ENCODE measurements at regions not wholly inside any gene's neighbourhood (a gene's known extent, or its start where the extent isn't known, plus 50 kb on each side); places are given as distances from the start of the nearest gene placed in this dataset.
"Not testable (repeated sequence)": the region's sequence is repeated elsewhere in the genome, so short reads cannot be mapped to it uniquely, and the experiment has no call there.

DNA sequence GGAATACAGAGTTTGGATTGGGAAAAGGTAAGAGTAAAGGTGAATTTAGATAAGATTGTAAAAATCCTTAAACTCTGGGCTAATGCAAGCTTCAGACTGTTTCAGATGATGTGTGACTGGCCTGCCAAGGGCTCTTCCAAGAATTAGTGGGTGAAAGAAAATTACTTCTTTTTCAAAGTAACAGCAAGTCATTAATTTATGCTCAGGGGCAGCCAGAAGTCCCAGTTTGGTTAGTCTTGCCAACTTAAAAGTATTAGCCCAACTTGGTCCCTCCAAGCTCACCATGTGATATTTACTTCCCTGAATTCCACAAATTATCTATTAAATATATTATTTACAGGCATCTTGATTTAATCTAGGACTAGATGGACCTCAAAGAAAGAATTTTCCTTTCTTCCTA, 947.8 kb downstream of the NR2F1-AS1 start:
- Histone ChIP-seq H4K91ac (ENCODE audit: low read depth, low read length) (no peak overlapping the region), H2AK5ac (ENCODE audit: low read length) (no peak overlapping the region), H3K27ac (ENCODE audit: low read depth, low read length) (no peak overlapping the region), H3K4me2 (ENCODE audit: low read length) (no peak overlapping the region), H3K9ac (ENCODE audit: low read length) (no peak overlapping the region), H2AFZ (ENCODE audit: insufficient read depth, low read length, poor library complexity) (no peak overlapping the region), H3K79me2 (ENCODE audit: control insufficient read depth, insufficient read depth, low read length, poor library complexity) (no peaks in the 10 kb centered on the region), H3K79me1 (ENCODE audit: low read length) (no peaks in the 10 kb centered on the region), H3K27me3 (ENCODE audit: insufficient read depth, low read length) (no peaks in the 10 kb centered on the region), H3K23ac (ENCODE audit: low read length) (no peak overlapping the region), H3K4ac (ENCODE audit: low read depth, low read length) (no peak overlapping the region), H3K4me1 (ENCODE audit: control insufficient read depth in 1 of 2, insufficient read depth in 2 of 2, low read length in 2 of 2) (no peaks in the 10 kb centered on the region), H3K4me3 (ENCODE audit: low read depth, low read length) (no peak overlapping the region), H2BK120ac (ENCODE audit: insufficient read depth, low read length, poor library complexity) (no peak overlapping the region), H2BK12ac (ENCODE audit: low read length) (no peak overlapping the region), H3K18ac (ENCODE audit: low read length) (no peak overlapping the region), H4K8ac (ENCODE audit: low read depth, low read length) (no peak overlapping the region), H2BK5ac (ENCODE audit: low read depth, low read length, poor library complexity) (no peak overlapping the region), H3K36me3 (ENCODE audit: control insufficient read depth in 1 of 2, insufficient read depth in 2 of 2, low read length in 2 of 2) (no peaks in the 10 kb centered on the region), H3K14ac (ENCODE audit: low read length) (no peak overlapping the region), H3K9me3 (ENCODE audit: insufficient read depth, low read depth, low read length) (no peaks in the 10 kb centered on the region), H4K12ac (ENCODE audit: low read depth, low read length) (no peak overlapping the region)
- DNase-seq, result no peak

- not testable (repeated sequence) for DNase-seq; H3K14ac ChIP-seq (ENCODE audit: low read length); H3K18ac ChIP-seq (ENCODE audit: low read length); H3K9me3 ChIP-seq (ENCODE audit: insufficient read depth, low read depth, low read length); H3K79me2 ChIP-seq (ENCODE audit: control insufficient read depth, insufficient read depth, low read length, poor library complexity); H3K4me2 ChIP-seq (ENCODE audit: low read length); H3K27ac ChIP-seq (ENCODE audit: low read depth, low read length); H3K79me1 ChIP-seq (ENCODE audit: low read length); H3K27me3 ChIP-seq (ENCODE audit: insufficient read depth, low read length); H3K4me3 ChIP-seq (ENCODE audit: low read depth, low read length); H3K4ac ChIP-seq (ENCODE audit: low read depth, low read length); H3K36me3 ChIP-seq (ENCODE audit: control insufficient read depth in 1 of 2, insufficient read depth in 2 of 2, low read length in 2 of 2); H3K9ac ChIP-seq (ENCODE audit: low read length); H3K23ac ChIP-seq (ENCODE audit: low read length); H4K12ac ChIP-seq (ENCODE audit: low read depth, low read length); H2BK120ac ChIP-seq (ENCODE audit: insufficient read depth, low read length, poor library complexity); H4K8ac ChIP-seq (ENCODE audit: low read depth, low read length); H2BK12ac ChIP-seq (ENCODE audit: low read length); H3K4me1 ChIP-seq (ENCODE audit: control insufficient read depth in 1 of 2, insufficient read depth in 2 of 2, low read length in 2 of 2); H2AK5ac ChIP-seq (ENCODE audit: low read length); H4K91ac ChIP-seq (ENCODE audit: low read depth, low read length); H2BK5ac ChIP-seq (ENCODE audit: low read depth, low read length, poor library complexity); H2AFZ ChIP-seq (ENCODE audit: insufficient read depth, low read length, poor library complexity)
- WGBS (ENCODE audit: extremely low coverage, insufficient coverage, insufficient read length), result no CpG with 5 or more reads among the region's 37 CpGs
Measured at GRCh38 chr5:92631237-92631701, 949.8 kb downstream of the NR2F1-AS1 start.

GRCh38 chr5:92629574-92629973, 951.4 kb downstream of the NR2F1-AS1 start:
- no peak overlapping the region for H3K23ac ChIP-seq (ENCODE audit: low read length)
- no peak for DNase-seq
- H2BK12ac ChIP-seq (ENCODE audit: low read length), result no peak overlapping the region
- H4K91ac ChIP-seq (ENCODE audit: low read depth, low read length), result no peak overlapping the region
- no peak overlapping the region for H4K8ac ChIP-seq (ENCODE audit: low read depth, low read length)
- no peak overlapping the region for H2AFZ ChIP-seq (ENCODE audit: insufficient read depth, low read length, poor library complexity)
- no peaks in the 10 kb centered on the region for H3K27me3 ChIP-seq (ENCODE audit: insufficient read depth, low read length)
- H3K4me2 ChIP-seq (ENCODE audit: low read length), result no peak overlapping the region
- no CpG with 5 or more reads among the region's 1 CpG for WGBS (ENCODE audit: extremely low coverage, insufficient coverage, insufficient read length)
- no peak overlapping the region for H4K12ac ChIP-seq (ENCODE audit: low read depth, low read length)
- H2BK120ac ChIP-seq (ENCODE audit: insufficient read depth, low read length, poor library complexity), result no peak overlapping the region
- no peaks in the 10 kb centered on the region for H3K36me3 ChIP-seq (ENCODE audit: control insufficient read depth in 1 of 2, insufficient read depth in 2 of 2, low read length in 2 of 2)
- no peaks in the 10 kb centered on the region for H3K79me2 ChIP-seq (ENCODE audit: control insufficient read depth, insufficient read depth, low read length, poor library complexity)
- H3K18ac ChIP-seq (ENCODE audit: low read length), result no peak overlapping the region
- H3K4me3 ChIP-seq (ENCODE audit: low read depth, low read length), result no peak overlapping the region
- H3K4me1 ChIP-seq (ENCODE audit: control insufficient read depth in 1 of 2, insufficient read depth in 2 of 2, low read length in 2 of 2), result no peaks in the 10 kb centered on the region
- H2AK5ac ChIP-seq (ENCODE audit: low read length), result no peak overlapping the region
- no peak overlapping the region for H3K4ac ChIP-seq (ENCODE audit: low read depth, low read length)
- H3K9ac ChIP-seq (ENCODE audit: low read length), result no peak overlapping the region
- no peaks in the 10 kb centered on the region for H3K9me3 ChIP-seq (ENCODE audit: insufficient read depth, low read depth, low read length)
- H2BK5ac ChIP-seq (ENCODE audit: low read depth, low read length, poor library complexity), result no peak overlapping the region
- no peak overlapping the region for H3K14ac ChIP-seq (ENCODE audit: low read length)
- H3K27ac ChIP-seq (ENCODE audit: low read depth, low read length), result no peak overlapping the region
- H3K79me1 ChIP-seq (ENCODE audit: low read length), result no peaks in the 10 kb centered on the region

GRCh38 chr5:92629000-92629399, 952.0 kb downstream of the NR2F1-AS1 start:
- Histone ChIP-seq H2BK120ac (ENCODE audit: insufficient read depth, low read length, poor library complexity) (no peak overlapping the region), H3K36me3 (ENCODE audit: control insufficient read depth in 1 of 2, insufficient read depth in 2 of 2, low read length in 2 of 2) (no peaks in the 10 kb centered on the region), H4K12ac (ENCODE audit: low read depth, low read length) (no peak overlapping the region), H2AFZ (ENCODE audit: insufficient read depth, low read length, poor library complexity) (no peak overlapping the region), H4K8ac (ENCODE audit: low read depth, low read length) (no peak overlapping the region), H3K4me1 (ENCODE audit: control insufficient read depth in 1 of 2, insufficient read depth in 2 of 2, low read length in 2 of 2) (no peaks in the 10 kb centered on the region), H3K27me3 (ENCODE audit: insufficient read depth, low read length) (no peaks in the 10 kb centered on the region), H2BK12ac (ENCODE audit: low read length) (no peak overlapping the region), H3K79me2 (ENCODE audit: control insufficient read depth, insufficient read depth, low read length, poor library complexity) (no peaks in the 10 kb centered on the region), H3K4me3 (ENCODE audit: low read depth, low read length) (no peak overlapping the region), H3K23ac (ENCODE audit: low read length) (no peak overlapping the region), H3K79me1 (ENCODE audit: low read length) (no peaks in the 10 kb centered on the region), H3K4ac (ENCODE audit: low read depth, low read length) (no peak overlapping the region), H3K18ac (ENCODE audit: low read length) (no peak overlapping the region), H3K14ac (ENCODE audit: low read length) (no peak overlapping the region), H4K91ac (ENCODE audit: low read depth, low read length) (no peak overlapping the region), H3K27ac (ENCODE audit: low read depth, low read length) (no peak overlapping the region), H3K9me3 (ENCODE audit: insufficient read depth, low read depth, low read length) (no peaks in the 10 kb centered on the region), H3K9ac (ENCODE audit: low read length) (no peak overlapping the region), H3K4me2 (ENCODE audit: low read length) (no peak overlapping the region), H2BK5ac (ENCODE audit: low read depth, low read length, poor library complexity) (no peak overlapping the region), H2AK5ac (ENCODE audit: low read length) (no peak overlapping the region)
- DNase-seq, result no peak
- WGBS (ENCODE audit: extremely low coverage, insufficient coverage, insufficient read length), result no CpG with 5 or more reads among the region's 3 CpGs
